IPS DF 6.9 (cell line): ENCODE measurements at regions not wholly inside any gene's neighbourhood (a gene's known extent, or its start where the extent isn't known, plus 50 kb on each side); places are given as distances from the start of the nearest gene placed in this dataset.
A peak's percentile ranks its signal among the peaks of the same experiment; 100 is the strongest.

Source experiments
- DNase-seq: peaks from one replicate; pipeline ENCODE4 v3.0.0-alpha.2; 2013; ENCODE audit warnings: low read depth, low spot score
- H3K27ac ChIP-seq: one replicate; pipeline ENCODE4 v1.5.1; 2013; ENCODE audit warnings: low read length, control low read depth
- H3K27me3 ChIP-seq: 2 replicates; pipeline ENCODE4 v1.6.1; 2013; ENCODE audit warnings: mild to moderate bottlenecking, low read length; ENCODE audit not compliant: control insufficient read depth, insufficient read depth
- H3K36me3 ChIP-seq: 2 replicates; pipeline ENCODE4 v1.6.1; 2013; ENCODE audit warnings: low read length; ENCODE audit not compliant: control insufficient read depth, insufficient read depth
- H3K4me1 ChIP-seq: 2 replicates; pipeline ENCODE4 v1.6.1; 2013; ENCODE audit warnings: low read length; ENCODE audit not compliant: control insufficient read depth, insufficient read depth
- H3K4me3 ChIP-seq: 2 replicates; pipeline ENCODE4 v1.5.1; 2013; ENCODE audit warnings: mild to moderate bottlenecking, low read length
- H3K9me3 ChIP-seq: 2 replicates; pipeline ENCODE4 v1.6.1; 2013; ENCODE audit warnings: low read length, inconsistent platforms; ENCODE audit not compliant: control insufficient read depth, insufficient read depth
- WGBS: extraction: QIAGEN DNeasy Blood & Tissue Kit; methylation state at CpG from one replicate; pipeline ENCODE4 v1.1.7; 2013; ENCODE audit warnings: mixed read lengths, missing lambda C conversion rate; ENCODE audit not compliant: insufficient read length, insufficient coverage; 5-methylcytosine and 5-hydroxymethylcytosine counted together

DNA sequence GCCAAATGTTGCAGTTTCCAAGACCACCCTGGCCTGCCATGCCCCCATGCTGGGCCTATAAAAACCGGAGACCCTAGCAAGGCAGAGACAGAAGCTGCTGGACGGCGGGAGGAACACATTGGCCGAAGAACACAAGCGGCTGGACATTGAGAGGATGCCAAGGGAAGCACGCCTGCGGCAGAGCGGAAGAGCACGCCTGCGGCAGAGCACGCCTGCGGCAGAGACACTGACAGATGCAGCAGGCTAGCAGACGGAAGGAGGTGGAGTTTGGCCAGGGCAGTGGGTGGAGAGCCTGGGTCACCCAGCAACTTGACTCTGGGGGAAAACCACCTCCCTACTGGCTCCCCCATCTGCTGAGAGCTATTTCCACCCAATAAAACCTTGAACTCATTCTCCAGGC, 322.3 kb upstream of the TBL1XR1 start:
- Histone ChIP-seq H3K4me3 (no peak overlapping the region), H3K36me3 (no peaks in the 10 kb centered on the region), H3K9me3 (no peaks in the 10 kb centered on the region), H3K4me1 (peaks cover 4% of the 10 kb centered on the region; the same call in 1 of the 2 replicates), H3K27me3 (no peaks in the 10 kb centered on the region), H3K27ac (no peak overlapping the region)
- WGBS = no CpG with 5 or more reads among the region's 13 CpGs
- no peak for DNase-seq

DNA sequence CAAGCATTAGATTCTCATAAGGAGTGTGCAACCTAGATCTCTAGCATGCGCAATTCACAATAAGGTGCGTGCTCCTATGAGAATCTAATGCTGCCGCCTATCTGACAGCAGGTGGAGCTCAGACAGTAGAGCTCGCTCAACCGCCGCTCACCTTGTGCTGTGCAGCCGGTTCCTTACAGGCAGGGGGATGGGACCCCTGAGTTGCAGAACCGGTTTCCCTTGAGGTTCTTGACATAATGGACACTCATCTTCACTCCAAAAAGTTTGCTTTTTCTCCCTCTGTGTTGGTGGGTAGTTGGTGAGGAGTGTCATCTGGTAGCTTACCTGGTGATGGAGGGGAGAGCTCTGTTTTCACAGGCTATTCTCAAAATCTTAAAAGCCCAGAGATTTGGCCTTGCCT, 324.0 kb upstream of the TBL1XR1 start:
- peak; percentile 54 for DNase-seq
- Histone ChIP-seq H3K27ac (no peak overlapping the region), H3K4me1 (peaks cover 4% of the 10 kb centered on the region; the same call in 1 of the 2 replicates), H3K36me3 (no peaks in the 10 kb centered on the region), H3K9me3 (no peaks in the 10 kb centered on the region), H3K27me3 (no peaks in the 10 kb centered on the region), H3K4me3 (no peak overlapping the region)
- no CpG with 5 or more reads among the region's 8 CpGs for WGBS

DNA sequence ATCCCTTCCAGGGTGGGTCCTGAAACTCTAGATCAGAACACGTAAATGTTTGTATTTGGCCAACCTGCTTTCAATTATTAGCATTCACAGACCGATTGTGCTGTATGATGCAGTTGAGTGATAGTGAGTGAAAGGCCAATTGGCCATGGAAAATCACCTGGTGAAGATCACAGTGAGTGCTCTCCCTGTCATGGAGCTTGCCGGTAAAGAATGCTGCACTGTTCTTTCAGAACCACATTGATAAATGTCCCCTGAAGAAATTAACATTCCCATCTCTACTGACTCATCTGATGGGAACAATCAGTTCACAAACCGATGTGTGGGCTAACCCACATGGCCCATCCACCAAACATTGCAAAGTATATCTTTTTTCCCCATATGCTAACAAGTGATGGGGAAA, 324.8 kb upstream of the TBL1XR1 start:
- H3K27ac ChIP-seq = no peak overlapping the region
- H3K36me3 ChIP-seq = no peaks in the 10 kb centered on the region
- peaks cover 4% of the 10 kb centered on the region; the same call in 1 of the 2 replicates for H3K4me1 ChIP-seq
- H3K9me3 ChIP-seq = no peaks in the 10 kb centered on the region
- WGBS = no CpG with 5 or more reads among the region's 4 CpGs
- no peak overlapping the region for H3K4me3 ChIP-seq
- no peaks in the 10 kb centered on the region for H3K27me3 ChIP-seq
- no peak for DNase-seq

DNA sequence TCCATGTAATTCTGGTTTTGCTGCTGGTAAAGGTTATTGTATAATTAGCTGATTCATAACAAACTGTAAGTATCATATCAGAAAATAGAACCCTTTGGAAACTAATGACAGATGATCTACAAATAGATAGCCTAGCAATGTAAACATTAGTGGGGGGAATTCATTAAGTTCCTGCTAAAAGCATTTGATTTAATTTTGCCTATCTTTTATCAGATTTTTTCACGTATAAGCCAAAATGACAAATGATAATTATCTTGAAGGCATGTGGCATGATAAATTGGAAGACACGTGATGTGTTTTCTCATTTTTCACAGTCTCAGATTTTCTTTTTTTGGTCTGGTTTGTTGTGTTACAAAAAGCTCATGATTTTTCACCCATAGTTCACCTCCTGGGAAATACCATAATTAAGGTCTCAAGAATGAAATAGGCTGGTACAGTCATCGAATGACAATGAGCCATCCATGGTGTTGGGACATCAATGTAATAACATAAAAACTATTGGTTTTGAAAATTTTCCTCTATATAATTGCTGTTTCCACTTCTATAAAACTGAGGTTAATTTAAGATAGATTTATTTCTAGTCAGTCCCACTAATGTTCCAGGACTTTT, 325.9 kb upstream of the TBL1XR1 start:
- no peak for DNase-seq
- Histone ChIP-seq H3K27ac (no peak overlapping the region), H3K4me3 (no peak overlapping the region), H3K27me3 (no peaks in the 10 kb centered on the region), H3K36me3 (no peaks in the 10 kb centered on the region), H3K9me3 (no peaks in the 10 kb centered on the region), H3K4me1 (peaks cover 4% of the 10 kb centered on the region; the same call in 1 of the 2 replicates)
- no CpG with 5 or more reads among the region's 3 CpGs for WGBS

DNA sequence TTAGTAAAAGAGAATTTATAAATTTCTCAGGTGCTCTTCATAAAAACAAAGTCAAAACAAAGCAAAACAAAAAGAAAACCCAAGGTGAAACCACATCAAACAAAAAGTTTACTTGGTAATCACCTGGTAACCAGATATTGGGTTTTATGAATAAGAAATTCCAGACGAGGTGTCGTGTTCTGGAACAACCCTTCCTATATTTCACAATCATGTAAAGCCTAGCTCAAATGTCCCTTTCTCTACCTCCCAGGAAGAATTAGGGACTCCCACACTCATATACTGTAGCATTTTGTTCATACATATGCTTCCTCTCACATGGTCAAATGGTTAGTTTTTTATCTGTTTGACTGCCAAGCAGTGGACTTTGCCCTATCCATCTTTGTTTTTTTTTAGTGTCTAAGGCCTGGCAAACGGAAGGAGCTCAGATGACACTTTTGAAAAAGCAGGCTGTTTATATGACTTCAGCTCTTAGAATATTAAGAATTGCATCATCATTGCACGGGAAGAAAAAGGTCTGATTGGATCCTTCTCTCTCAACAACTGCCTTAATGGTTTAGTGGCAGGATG, 326.7 kb upstream of the TBL1XR1 start:
- H3K27ac ChIP-seq = no peak overlapping the region

DNA sequence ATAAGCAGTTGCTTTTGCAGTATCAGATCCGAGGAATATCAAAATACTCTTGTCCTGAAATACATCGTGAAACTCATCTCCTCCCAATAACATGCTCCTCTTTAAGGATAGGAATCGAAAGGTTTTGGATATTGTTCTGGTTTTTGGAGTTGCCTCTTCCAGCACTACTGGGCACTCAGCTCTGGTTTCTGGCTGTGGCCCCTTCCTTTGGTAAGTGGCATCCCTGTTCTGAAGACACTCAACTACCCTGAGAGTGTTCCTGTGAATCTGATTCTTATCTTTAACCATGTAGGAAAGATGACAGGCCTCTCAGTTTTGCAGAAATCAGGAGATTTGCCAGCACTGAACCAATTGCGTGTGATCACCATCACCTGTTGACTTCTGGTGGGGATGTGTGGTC, 327.5 kb upstream of the TBL1XR1 start:
- Histone ChIP-seq H3K36me3 (no peaks in the 10 kb centered on the region), H3K27me3 (no peaks in the 10 kb centered on the region), H3K27ac (no peak overlapping the region), H3K4me1 (peaks cover 4% of the 10 kb centered on the region; the same call in 1 of the 2 replicates), H3K4me3 (no peak overlapping the region), H3K9me3 (no peaks in the 10 kb centered on the region)
- WGBS = no CpG with 5 or more reads among the region's 4 CpGs
- DNase-seq = no peak

More for the DNA sequence above, 326.7 kb upstream of the TBL1XR1 start:
- no peaks in the 10 kb centered on the region for H3K9me3 ChIP-seq
- no peaks in the 10 kb centered on the region for H3K27me3 ChIP-seq
- peaks cover 4% of the 10 kb centered on the region; the same call in 1 of the 2 replicates for H3K4me1 ChIP-seq
- no peaks in the 10 kb centered on the region for H3K36me3 ChIP-seq
- H3K4me3 ChIP-seq = no peak overlapping the region
- WGBS = no CpG with 5 or more reads among the region's 4 CpGs
- DNase-seq = no peak

DNA sequence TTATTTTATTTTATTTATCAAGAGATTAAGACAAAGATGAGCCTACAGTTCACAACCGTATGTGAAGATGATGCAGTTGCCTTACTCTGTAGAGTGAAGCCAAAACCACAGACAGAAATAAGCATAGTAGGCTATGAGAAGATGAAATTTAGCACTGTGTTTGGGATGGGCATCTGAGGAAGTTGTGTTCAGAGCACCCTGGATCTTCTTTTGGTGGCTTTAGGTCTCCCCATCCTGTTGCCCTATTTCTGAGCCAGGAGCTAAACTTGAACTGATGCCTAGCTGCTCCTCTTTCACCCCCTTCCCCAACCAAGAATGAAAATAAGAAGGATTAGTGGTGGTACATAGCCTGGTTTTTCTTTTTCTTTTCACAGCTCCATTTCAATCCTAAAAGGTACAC, 328.1 kb upstream of the TBL1XR1 start:
- no peak overlapping the region for H3K4me3 ChIP-seq
- no peaks in the 10 kb centered on the region for H3K27me3 ChIP-seq
- no peak overlapping the region for H3K27ac ChIP-seq
- H3K36me3 ChIP-seq = no peaks in the 10 kb centered on the region
- no CpG with 5 or more reads among the region's 1 CpG for WGBS
- no peaks in the 10 kb centered on the region for H3K9me3 ChIP-seq
- peaks cover 4% of the 10 kb centered on the region; the same call in 1 of the 2 replicates for H3K4me1 ChIP-seq
- no peak for DNase-seq

DNA sequence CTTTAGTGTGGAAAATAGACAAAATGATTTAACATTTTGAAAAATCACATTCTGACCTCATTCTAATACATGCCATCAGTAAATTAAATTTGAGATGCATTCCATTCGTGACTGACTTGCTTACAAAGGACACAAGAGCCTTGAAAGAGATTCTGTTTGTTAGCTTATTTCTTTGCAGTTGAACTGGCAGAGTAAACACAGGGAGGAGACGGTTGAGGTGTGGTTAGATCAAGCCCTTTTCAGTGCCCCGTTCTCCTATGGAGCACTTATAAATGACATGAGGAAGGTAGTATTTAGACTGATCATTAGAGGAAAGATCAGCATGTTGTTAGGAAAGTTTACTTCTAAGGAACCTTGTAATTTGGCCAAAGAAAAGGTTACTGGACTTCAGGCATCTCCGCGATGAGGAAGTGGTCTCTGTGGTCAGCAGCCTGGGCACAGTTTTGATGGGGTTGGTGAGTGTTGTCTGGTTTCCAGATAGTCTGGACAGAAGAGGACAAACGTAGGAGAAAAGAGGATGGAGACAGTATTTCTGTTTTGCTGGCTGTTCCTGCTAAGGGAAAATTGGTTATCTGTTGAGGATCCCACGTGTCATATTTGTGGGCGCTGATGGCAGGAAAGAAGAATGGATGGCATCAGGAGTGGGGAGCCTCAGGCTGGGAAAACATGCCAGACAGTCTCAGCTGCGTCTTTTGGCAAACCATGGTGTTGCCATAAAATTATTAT, 328.9 kb upstream of the TBL1XR1 start:
- Histone ChIP-seq H3K4me3 (no peak overlapping the region), H3K36me3 (no peaks in the 10 kb centered on the region), H3K9me3 (no peaks in the 10 kb centered on the region), H3K27ac (no peak overlapping the region), H3K4me1 (peaks cover 4% of the 10 kb centered on the region; the same call in 1 of the 2 replicates), H3K27me3 (no peaks in the 10 kb centered on the region)
- no CpG with 5 or more reads among the region's 9 CpGs for WGBS
- no peak for DNase-seq

DNA sequence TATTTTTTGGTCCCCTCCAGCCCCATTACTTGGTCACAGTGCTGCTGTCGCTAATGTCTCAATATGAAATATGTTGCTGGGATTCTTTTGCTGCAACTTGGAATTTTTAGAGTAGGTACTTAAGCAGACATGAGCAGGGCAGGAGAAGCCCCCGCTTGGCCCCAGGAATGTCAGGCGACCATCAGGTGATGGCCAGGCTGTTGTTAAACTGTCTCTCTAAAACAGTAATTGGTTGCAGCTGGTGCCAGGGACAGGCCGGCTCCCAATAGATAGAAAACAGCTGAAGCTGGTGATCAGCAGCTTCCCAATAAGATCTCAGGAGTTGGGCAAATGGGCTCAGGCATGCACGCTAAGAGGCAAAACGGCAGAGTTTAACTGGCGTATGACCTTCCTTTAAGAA, 329.9 kb upstream of the TBL1XR1 start:
- Histone ChIP-seq H3K4me3 (no peak overlapping the region), H3K9me3 (no peaks in the 10 kb centered on the region), H3K27ac (no peak overlapping the region), H3K27me3 (no peaks in the 10 kb centered on the region), H3K4me1 (no peaks in the 10 kb centered on the region), H3K36me3 (no peaks in the 10 kb centered on the region)
- WGBS = no CpG with 5 or more reads among the region's 7 CpGs
- no peak for DNase-seq

DNA sequence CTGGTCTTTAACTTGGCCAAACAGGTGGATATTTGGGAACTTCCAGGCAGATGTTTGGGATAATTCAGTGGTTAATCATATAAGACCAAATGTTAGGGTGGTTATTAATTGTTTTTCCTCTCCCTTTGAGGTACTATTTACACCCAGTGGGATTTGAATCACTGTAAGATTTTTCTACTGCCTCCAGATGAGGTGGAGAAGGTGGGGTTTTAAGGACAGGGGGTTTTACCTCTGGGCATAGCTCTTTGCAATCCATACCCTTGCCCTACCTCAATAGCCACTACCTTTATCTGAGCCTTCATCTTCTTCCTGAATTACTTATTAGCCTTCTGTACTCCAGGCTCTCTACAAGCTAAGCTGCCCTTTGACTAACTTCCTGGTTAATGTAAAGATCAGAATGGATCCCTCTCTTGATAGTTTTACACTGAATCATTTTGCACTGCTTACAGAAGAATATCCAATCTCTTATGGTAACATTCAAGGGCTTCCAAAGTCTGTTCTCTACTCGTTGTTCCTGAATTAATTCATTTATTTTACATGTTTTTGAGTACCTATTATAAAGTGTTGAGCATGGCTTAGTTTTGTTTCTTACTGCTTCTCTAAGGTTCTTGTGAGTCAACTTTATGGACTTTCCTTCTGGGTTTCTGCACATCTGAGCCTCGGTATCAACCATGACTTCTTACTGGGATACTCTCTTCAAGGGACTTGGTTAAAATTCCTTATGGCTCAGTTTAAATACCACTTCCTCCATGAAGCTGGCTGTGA, 331.2 kb upstream of the TBL1XR1 start:
- H3K9me3 ChIP-seq = no peaks in the 10 kb centered on the region
- H3K36me3 ChIP-seq = no peaks in the 10 kb centered on the region
- WGBS = no CpG with 5 or more reads among the region's 2 CpGs
- H3K27ac ChIP-seq = no peak overlapping the region
- no peaks in the 10 kb centered on the region for H3K27me3 ChIP-seq
- DNase-seq = no peak
- no peak overlapping the region for H3K4me3 ChIP-seq
- no peaks in the 10 kb centered on the region for H3K4me1 ChIP-seq
